ENCODE measurements at regions not wholly inside any gene's neighbourhood (a gene's known extent, or its start where the extent isn't known, plus 50 kb on each side); places are given as distances from the start of the nearest gene placed in this dataset.
A peak's percentile ranks its signal among the peaks of the same experiment; 100 is the strongest.
"Not testable (repeated sequence)": the region's sequence is repeated elsewhere in the genome, so short reads cannot be mapped to it uniquely, and the experiment has no call there.

DNA sequence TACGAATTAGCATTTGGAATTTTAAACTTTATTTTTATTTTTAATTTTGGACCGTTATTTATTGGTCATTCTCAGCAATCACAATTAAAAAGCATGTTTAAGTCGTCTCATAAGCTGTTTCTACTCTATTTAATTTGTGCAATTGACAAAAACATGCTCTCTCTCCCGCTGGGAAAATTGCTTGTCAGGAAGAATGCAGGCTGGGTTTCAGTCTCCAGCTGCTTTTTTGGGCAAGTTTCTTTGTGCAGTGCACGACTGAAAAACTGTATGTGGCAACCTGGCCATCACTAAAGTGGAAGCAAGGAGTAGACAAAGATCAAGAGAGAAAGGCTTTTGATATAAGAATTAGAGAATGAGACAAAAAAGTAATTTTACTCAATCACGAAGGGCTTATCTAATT is 941.5 kb upstream of the MDGA2 start:
- DNase-seq (no peak), ATAC-seq (no peak), FAIRE-seq (no peak)
- H3K27ac ChIP-seq: no peak overlapping the region
- no peaks in the 10 kb centered on the region for H3K27me3 ChIP-seq
- H3K36me3 ChIP-seq: no peaks in the 10 kb centered on the region
- 31% methylated on average over 6 of the region's 6 CpGs for WGBS, 2 donors
- TF ChIP-seq, protein P1, sequence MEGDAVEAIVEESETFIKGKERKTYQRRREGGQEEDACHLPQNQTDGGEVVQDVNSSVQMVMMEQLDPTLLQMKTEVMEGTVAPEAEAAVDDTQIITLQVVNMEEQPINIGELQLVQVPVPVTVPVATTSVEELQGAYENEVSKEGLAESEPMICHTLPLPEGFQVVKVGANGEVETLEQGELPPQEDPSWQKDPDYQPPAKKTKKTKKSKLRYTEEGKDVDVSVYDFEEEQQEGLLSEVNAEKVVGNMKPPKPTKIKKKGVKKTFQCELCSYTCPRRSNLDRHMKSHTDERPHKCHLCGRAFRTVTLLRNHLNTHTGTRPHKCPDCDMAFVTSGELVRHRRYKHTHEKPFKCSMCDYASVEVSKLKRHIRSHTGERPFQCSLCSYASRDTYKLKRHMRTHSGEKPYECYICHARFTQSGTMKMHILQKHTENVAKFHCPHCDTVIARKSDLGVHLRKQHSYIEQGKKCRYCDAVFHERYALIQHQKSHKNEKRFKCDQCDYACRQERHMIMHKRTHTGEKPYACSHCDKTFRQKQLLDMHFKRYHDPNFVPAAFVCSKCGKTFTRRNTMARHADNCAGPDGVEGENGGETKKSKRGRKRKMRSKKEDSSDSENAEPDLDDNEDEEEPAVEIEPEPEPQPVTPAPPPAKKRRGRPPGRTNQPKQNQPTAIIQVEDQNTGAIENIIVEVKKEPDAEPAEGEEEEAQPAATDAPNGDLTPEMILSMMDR (IDR thresholded peaks at IDR 0.05): no peak
- H3K4me1 ChIP-seq: no peaks in the 10 kb centered on the region
- H3K4me3 ChIP-seq: no peak overlapping the region
- intact Hi-C loops (cut with DNase I): no loop called here
- H3K9me3 ChIP-seq: no peaks in the 10 kb centered on the region

DNA sequence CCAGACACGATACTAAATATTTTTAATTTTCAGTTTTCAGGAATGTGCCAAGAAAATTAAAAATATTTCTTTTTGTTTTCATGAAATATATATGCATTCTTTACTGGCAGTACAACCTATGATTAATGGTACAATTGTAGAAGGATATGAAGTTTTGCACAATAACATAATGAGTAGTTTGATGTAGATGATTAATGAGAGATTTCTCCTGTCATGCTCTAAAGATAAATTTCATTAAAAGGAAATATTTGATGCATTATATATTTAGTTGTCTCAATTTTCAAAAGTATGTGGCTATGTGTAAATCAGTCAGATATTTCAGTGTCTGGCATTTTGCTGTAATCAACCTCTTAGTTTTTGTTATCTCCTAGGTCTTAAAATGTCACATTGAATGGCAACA is 940.2 kb upstream of the MDGA2 start:
- H3K27ac ChIP-seq: no peak overlapping the region
- TF ChIP-seq, protein P1 (IDR thresholded peaks at IDR 0.05): no peak
- no peaks in the 10 kb centered on the region for H3K36me3 ChIP-seq
- WGBS, 2 donors: 74 to 86% methylated on average over 1 of the region's 1 CpG
- H3K4me1 ChIP-seq: no peaks in the 10 kb centered on the region
- FAIRE-seq: no peak
- no peak overlapping the region for H3K4me3 ChIP-seq
- H3K9me3 ChIP-seq: no peaks in the 10 kb centered on the region
- H3K27me3 ChIP-seq: no peaks in the 10 kb centered on the region
- no peak for ATAC-seq
- intact Hi-C loops (cut with DNase I): no loop called here
- DNase-seq: no peak

GRCh38 chr14:48614003-48614402 is 938.6 kb upstream of the MDGA2 start:
- ATAC-seq (no peak), DNase-seq (no peak), FAIRE-seq (no peak)
- intact Hi-C loops (cut with DNase I): no loop called here
- TF ChIP-seq, protein P1 (IDR thresholded peaks at IDR 0.05): no peak
- no peak overlapping the region for H3K4me3 ChIP-seq
- no peaks in the 10 kb centered on the region for H3K36me3 ChIP-seq
- WGBS, 2 donors: 25 to 30% methylated on average over 2 of the region's 2 CpGs
- no peaks in the 10 kb centered on the region for H3K27me3 ChIP-seq
- H3K27ac ChIP-seq: no peak overlapping the region
- no peaks in the 10 kb centered on the region for H3K4me1 ChIP-seq
- no peaks in the 10 kb centered on the region for H3K9me3 ChIP-seq

GRCh38 chr14:48606960-48607359 is 931.6 kb upstream of the MDGA2 start:
- ATAC-seq; FAIRE-seq; H3K27ac ChIP-seq; H3K9me3 ChIP-seq; H3K4me3 ChIP-seq; H3K27me3 ChIP-seq; H3K36me3 ChIP-seq; intact Hi-C loops (cut with DNase I); H3K4me1 ChIP-seq: not testable (repeated sequence)
- WGBS, 2 donors: 57 to 64% methylated on average over 8 of the region's 8 CpGs
- DNase-seq: peak in 1 of 6 donors; percentile 29

DNA sequence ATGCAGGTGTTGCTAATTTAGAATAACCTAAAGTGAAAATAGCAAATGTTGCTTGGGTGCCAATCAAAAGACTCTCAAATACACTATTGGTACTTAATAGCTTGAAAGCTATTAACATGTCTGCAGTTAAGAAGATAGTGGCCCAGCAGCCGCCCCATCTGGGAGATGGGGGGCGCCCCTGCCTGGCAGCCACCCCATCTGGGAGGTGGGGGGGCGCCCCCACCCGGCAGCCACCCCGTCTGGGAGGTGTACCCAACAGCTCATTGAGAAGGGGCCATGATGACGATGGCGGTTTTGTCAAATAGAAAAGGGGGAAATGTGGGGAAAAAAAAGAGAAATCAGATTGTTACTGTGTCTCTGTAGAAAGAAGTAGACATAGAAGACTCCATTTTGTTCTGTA is 923.1 kb upstream of the MDGA2 start:
- no peaks in the 10 kb centered on the region for H3K27me3 ChIP-seq
- intact Hi-C loops (cut with DNase I): no loop called here
- TF ChIP-seq, protein P1 (IDR thresholded peaks at IDR 0.05): no peak
- H3K4me1 ChIP-seq: no peaks in the 10 kb centered on the region
- WGBS, 2 donors: 61 to 67% methylated on average over 7 of the region's 7 CpGs
- FAIRE-seq (no peak), DNase-seq (peak in 1 of 6 donors; percentile 13), ATAC-seq (no peak)
- no peak overlapping the region for H3K27ac ChIP-seq
- H3K4me3 ChIP-seq: no peak overlapping the region
- no peaks in the 10 kb centered on the region for H3K36me3 ChIP-seq
- no peaks in the 10 kb centered on the region for H3K9me3 ChIP-seq

DNA sequence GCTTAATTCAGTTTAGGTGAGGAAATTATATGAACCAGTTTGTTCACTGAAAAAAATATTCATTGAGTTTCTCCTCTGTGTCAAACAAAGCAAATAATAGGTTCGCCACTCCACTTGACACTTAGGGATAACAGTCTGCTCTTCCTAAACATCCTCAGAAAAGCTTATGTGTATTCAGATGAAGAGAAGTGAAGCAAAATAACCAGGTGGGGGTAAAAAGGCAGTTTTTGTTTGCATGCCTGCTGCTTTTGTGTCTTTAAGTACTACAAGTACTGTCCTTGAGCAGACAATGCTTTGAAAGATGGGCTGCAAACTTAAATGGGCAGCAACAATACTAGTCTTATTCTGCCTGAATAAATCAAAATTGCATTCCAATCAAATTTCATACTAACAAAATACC is 910.7 kb upstream of the MDGA2 start:
- Histone ChIP-seq H3K9me3 (no peaks in the 10 kb centered on the region), H3K36me3 (no peaks in the 10 kb centered on the region), H3K27me3 (no peaks in the 10 kb centered on the region), H3K4me1 (no peaks in the 10 kb centered on the region), H3K27ac (no peak overlapping the region), H3K4me3 (no peak overlapping the region)
- intact Hi-C loops (cut with DNase I): no loop called here
- DNase-seq: no peak
- FAIRE-seq: no peak
- no peak for ATAC-seq
- TF ChIP-seq, protein P1 (IDR thresholded peaks at IDR 0.05): no peak
- 25 to 58% methylated on average over 1 of the region's 1 CpG for WGBS, 2 donors

Data from pancreas (tissue), 10 donors.